ENCODE measurements at regions not wholly inside any gene's neighbourhood (a gene's known extent, or its start where the extent isn't known, plus 50 kb on each side); places are given as distances from the start of the nearest gene placed in this dataset.

DNA sequence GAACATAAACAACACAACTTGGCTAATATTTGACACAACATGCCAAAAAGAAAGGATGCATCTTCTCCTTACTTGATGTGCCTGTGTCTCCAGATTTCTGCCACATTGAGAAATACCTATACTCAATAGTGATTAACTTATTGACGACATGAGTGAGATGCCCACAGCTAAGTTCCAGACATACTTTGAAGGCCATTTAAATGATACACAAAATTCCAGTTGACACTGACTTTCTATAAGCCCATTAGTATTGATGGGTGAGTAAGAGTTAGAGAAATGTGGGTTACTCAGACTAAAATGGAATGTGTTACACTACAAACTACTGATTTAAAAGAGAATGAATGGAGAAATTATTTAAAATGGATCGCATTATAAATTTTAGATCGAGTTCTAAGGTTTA, 838.2 kb upstream of the MGAT4C start:
- Histone ChIP-seq H3K27ac (ENCODE audit: control insufficient read depth, insufficient read depth, low read length) (no peak overlapping the region), H3K9me3 (ENCODE audit: control insufficient read depth, low read depth, low read length) (no peaks in the 10 kb centered on the region), H3K4me1 (ENCODE audit: control insufficient read depth, extremely low read depth, insufficient read depth, low read length) (no peaks in the 10 kb centered on the region), H3K9ac (ENCODE audit: control insufficient read depth, extremely low read depth, insufficient read depth, low read length) (no peak overlapping the region), H3K9me1 (ENCODE audit: control insufficient read depth, extremely low read depth, insufficient read depth, low read length) (no peaks in the 10 kb centered on the region), H3K4me3 (ENCODE audit: control insufficient read depth in 2 of 3, extremely low read depth in 1 of 3, insufficient read depth in 2 of 3, low read depth in 1 of 3, low read length in 3 of 3) (no peak overlapping the region), H4K20me1 (ENCODE audit: control insufficient read depth, extremely low read depth, insufficient read depth, low read length) (no peaks in the 10 kb centered on the region), H3K4me2 (ENCODE audit: control insufficient read depth, extremely low read depth, insufficient read depth, low read depth, low read length) (no peak overlapping the region), H3K36me3 (ENCODE audit: control insufficient read depth in 2 of 2, extremely low read depth in 1 of 2, insufficient read depth in 2 of 2, low read length in 2 of 2) (no peaks in the 10 kb centered on the region), H2AFZ (ENCODE audit: control insufficient read depth, low read length) (no peak overlapping the region), H3K27me3 (ENCODE audit: control insufficient read depth, extremely low read depth, insufficient read depth, low read length) (no peaks in the 10 kb centered on the region), H3K79me2 (ENCODE audit: control insufficient read depth, insufficient read depth, low read length) (no peaks in the 10 kb centered on the region)
- FAIRE-seq = no peak
- no peak for DNase-seq (ENCODE audit: low read depth, low spot score)
- dilution Hi-C loops (cut with MboI; ENCODE audit: extremely low pct_ligation_motif_present, low sequenced_read_pairs) = no loop called here
- no peak for TF ChIP-seq EZH2 (IDR thresholded peaks at IDR 0.05; ENCODE audit: low read length)
- TF ChIP-seq, protein P1, sequence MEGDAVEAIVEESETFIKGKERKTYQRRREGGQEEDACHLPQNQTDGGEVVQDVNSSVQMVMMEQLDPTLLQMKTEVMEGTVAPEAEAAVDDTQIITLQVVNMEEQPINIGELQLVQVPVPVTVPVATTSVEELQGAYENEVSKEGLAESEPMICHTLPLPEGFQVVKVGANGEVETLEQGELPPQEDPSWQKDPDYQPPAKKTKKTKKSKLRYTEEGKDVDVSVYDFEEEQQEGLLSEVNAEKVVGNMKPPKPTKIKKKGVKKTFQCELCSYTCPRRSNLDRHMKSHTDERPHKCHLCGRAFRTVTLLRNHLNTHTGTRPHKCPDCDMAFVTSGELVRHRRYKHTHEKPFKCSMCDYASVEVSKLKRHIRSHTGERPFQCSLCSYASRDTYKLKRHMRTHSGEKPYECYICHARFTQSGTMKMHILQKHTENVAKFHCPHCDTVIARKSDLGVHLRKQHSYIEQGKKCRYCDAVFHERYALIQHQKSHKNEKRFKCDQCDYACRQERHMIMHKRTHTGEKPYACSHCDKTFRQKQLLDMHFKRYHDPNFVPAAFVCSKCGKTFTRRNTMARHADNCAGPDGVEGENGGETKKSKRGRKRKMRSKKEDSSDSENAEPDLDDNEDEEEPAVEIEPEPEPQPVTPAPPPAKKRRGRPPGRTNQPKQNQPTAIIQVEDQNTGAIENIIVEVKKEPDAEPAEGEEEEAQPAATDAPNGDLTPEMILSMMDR (optimal IDR thresholded peaks at IDR 0.05 in 1 of 3, IDR thresholded peaks at IDR 0.05 in 1 of 3, conservative IDR thresholded peaks at IDR 0.05 in 1 of 3; ENCODE audit: extremely low read depth in 1 of 3, insufficient read depth in 2 of 3, low read length in 3 of 3) = no peak

DNA sequence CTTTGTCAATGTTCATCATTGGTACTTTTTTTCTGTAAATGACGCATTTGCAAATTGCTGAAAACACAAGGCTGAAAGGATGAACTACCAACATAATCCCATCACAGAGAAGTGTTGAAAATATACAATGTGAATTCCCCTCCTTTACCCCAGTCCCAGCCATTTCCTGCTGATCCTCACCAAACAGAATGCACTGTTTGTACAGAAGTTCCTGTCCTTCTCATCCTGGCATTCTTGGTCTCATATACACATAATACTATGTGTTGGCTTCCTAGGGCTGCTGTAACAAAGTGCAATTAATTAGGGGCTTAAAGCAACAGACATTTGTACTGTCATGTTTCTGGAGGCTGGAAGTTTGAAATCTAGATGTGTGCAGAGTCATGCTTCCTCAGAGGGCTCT, 836.2 kb upstream of the MGAT4C start:
- FAIRE-seq (no peak), DNase-seq (ENCODE audit: low read depth, low spot score) (no peak)
- Histone ChIP-seq H3K4me1 (ENCODE audit: control insufficient read depth, extremely low read depth, insufficient read depth, low read length) (no peaks in the 10 kb centered on the region), H4K20me1 (ENCODE audit: control insufficient read depth, extremely low read depth, insufficient read depth, low read length) (no peaks in the 10 kb centered on the region), H2AFZ (ENCODE audit: control insufficient read depth, low read length) (no peak overlapping the region), H3K4me2 (ENCODE audit: control insufficient read depth, extremely low read depth, insufficient read depth, low read depth, low read length) (no peak overlapping the region), H3K4me3 (ENCODE audit: control insufficient read depth in 2 of 3, extremely low read depth in 1 of 3, insufficient read depth in 2 of 3, low read depth in 1 of 3, low read length in 3 of 3) (no peak overlapping the region), H3K36me3 (ENCODE audit: control insufficient read depth in 2 of 2, extremely low read depth in 1 of 2, insufficient read depth in 2 of 2, low read length in 2 of 2) (no peaks in the 10 kb centered on the region), H3K9me1 (ENCODE audit: control insufficient read depth, extremely low read depth, insufficient read depth, low read length) (no peaks in the 10 kb centered on the region), H3K9me3 (ENCODE audit: control insufficient read depth, low read depth, low read length) (no peaks in the 10 kb centered on the region), H3K27me3 (ENCODE audit: control insufficient read depth, extremely low read depth, insufficient read depth, low read length) (no peaks in the 10 kb centered on the region), H3K79me2 (ENCODE audit: control insufficient read depth, insufficient read depth, low read length) (no peaks in the 10 kb centered on the region), H3K27ac (ENCODE audit: control insufficient read depth, insufficient read depth, low read length) (no peak overlapping the region), H3K9ac (ENCODE audit: control insufficient read depth, extremely low read depth, insufficient read depth, low read length) (no peak overlapping the region)
- dilution Hi-C loops (cut with MboI; ENCODE audit: extremely low pct_ligation_motif_present, low sequenced_read_pairs) = no loop called here
- TF ChIP-seq, protein P1 (optimal IDR thresholded peaks at IDR 0.05 in 1 of 3, IDR thresholded peaks at IDR 0.05 in 1 of 3, conservative IDR thresholded peaks at IDR 0.05 in 1 of 3; ENCODE audit: extremely low read depth in 1 of 3, insufficient read depth in 2 of 3, low read length in 3 of 3) = no peak
- TF ChIP-seq EZH2 (IDR thresholded peaks at IDR 0.05; ENCODE audit: low read length) = no peak

All from keratinocyte (primary cell).